ENCODE measurements at regions not wholly inside any gene's neighbourhood (a gene's known extent, or its start where the extent isn't known, plus 50 kb on each side); places are given as distances from the start of the nearest gene placed in this dataset.

- no peak for DNase-seq (ENCODE audit: low read depth)
Measured at GRCh38 chr19:27792576-27793127, 1420.3 kb downstream of the UQCRFS1 start.

DNA sequence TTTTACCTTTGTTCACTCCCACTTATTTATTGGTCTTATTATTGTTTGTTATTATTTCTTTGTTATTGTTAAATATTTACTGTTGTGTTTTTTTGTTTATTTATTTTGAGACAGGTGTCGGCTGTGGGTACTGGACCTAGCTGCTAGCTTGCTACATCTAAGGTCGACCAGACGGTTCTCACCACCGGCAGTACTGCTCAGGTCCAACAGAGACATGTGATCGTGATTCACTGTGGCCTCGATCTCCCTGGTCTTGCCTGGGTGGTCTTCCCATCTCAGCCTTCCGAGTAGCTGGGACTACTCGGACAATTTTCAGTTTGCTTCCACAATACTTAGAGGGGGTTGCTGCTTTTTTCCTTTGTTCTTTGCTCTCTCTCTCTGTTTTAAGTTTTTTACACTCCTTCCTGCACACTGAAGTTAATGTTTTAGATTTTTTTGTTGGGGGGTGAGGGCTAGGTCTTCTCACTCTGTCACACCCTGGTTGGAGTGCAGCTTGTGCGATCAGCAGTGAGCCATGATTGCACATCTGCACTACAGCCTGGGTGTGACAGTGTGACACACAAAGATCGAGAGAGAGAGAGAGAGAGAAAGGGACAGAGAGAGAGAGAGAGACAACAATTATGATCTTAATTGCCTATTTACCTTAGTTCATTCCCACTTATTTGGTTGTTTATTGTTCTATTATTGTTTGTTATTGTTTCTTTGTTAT lies 1432.4 kb downstream of the UQCRFS1 start:
- no peak for DNase-seq (ENCODE audit: low read depth)

GRCh38 chr19:27779954-27780353 lies 1433.0 kb downstream of the UQCRFS1 start:
- no peak for DNase-seq (ENCODE audit: low read depth)

DNA sequence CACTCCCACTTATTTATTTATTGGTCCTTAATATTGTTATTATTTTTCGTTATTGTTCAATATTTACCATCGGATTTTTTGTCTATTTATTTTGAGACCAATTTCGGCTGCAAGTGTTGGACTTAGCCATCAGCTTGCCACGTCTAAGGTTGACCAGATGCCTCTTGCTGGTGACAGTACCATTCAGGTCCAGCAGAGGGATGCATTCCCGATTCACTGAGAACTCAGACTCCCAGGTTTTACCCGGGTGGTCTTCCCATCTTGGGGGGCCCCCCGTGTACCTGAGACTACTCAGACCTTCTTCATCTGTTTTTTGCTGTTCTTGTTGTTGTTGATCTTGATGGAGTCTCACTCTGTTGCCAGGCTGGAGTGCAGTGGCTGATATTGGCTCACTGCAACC lies 1435.2 kb downstream of the UQCRFS1 start:
- DNase-seq (ENCODE audit: low read depth): no peak

DNA sequence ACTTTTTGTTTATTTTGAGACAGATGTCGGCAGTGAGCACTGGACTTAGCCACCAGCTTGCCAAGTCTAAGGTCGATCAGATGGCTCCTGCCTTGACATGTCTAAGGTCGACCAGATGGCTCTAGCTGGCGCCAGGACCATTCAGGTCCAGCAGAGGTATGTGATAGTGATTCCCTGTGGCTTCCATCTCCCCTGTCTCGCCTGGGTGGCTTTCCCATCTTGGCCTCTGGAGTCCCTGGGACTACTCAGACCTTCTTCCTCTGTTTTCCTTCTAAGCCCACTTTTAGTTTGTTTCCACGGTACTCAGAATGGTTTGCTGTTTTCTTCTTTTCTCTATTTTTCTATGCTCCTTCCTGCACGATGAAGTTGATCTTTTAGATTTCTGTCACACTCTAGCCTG lies 1435.7 kb downstream of the UQCRFS1 start:
- DNase-seq (ENCODE audit: low read depth): no peak

- no peak for DNase-seq (ENCODE audit: low read depth)
Measured at GRCh38 chr19:27776524-27776923, 1436.4 kb downstream of the UQCRFS1 start.

- peak; percentile 38 for DNase-seq (ENCODE audit: low read depth)
Measured at GRCh38 chr19:27776020-27776419, 1436.9 kb downstream of the UQCRFS1 start.

DNA sequence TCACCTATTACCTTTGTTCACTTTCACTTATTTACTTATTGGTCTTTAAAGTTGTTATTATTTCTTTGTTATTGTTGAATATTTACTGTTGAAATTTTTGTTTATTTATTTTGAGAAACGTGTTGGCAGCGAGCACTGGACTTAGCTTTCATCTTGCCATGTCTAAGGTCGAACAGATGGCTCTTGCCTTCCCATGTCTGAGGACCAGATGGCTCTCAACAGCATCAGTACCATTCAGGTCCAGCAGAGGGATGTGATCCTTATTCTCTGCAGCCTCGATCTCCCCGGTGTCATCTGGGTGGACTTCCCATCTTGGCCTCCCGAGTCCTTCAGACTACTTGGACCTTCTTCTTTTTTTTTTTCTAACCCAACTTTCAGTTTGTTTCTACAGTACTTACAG lies 1437.6 kb downstream of the UQCRFS1 start:
- DNase-seq (ENCODE audit: low read depth): no peak

DNA sequence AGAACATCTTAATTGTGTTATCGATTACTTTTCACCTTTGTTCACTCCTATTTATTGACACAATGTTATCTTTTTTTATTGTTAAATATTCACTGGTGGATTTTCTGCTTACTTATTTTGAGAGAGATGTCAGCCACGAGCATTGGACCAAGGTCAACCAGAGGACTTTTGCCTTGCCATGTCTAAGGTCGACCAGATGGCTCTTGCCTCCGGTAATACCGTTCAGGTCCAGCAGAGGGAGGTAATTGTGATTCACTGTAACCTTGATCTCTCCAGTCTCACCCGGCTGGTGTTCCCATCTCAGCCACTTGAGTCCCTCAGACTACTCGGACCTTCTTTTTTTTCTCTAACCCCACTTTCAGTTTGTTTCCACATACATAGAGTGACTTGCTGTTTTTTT lies 1438.1 kb downstream of the UQCRFS1 start:
- peak; percentile 14 for DNase-seq (ENCODE audit: low read depth)

GRCh38 chr19:27774337-27774736 lies 1438.6 kb downstream of the UQCRFS1 start:
- no peak for DNase-seq (ENCODE audit: low read depth)

- DNase-seq (ENCODE audit: low read depth): no peak
Measured at GRCh38 chr19:27773318-27774094, 1439.4 kb downstream of the UQCRFS1 start.

DNA sequence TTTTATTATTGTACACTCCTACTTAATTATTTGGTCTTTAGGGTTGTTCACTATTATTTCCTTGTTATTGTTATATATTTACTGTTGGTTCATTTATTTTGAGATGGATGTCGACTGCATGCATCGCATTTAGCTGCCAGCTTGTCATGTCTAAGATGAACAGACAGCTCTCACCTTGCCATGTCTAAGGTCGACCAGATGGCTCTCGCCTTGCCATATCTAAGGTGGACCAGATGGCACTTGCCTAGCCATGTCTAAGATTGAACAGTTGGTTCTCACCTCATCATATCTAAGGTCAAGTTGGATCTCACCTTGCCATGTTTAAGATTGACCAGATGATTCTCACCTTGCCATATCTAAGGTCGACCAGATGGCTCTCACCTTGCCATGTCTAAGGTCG lies 1440.9 kb downstream of the UQCRFS1 start:
- no peak for DNase-seq (ENCODE audit: low read depth)

- no peak for DNase-seq (ENCODE audit: low read depth)
Measured at GRCh38 chr19:27770095-27770494, 1442.9 kb downstream of the UQCRFS1 start.

GRCh38 chr19:27767234-27767633 lies 1445.7 kb downstream of the UQCRFS1 start:
- DNase-seq (ENCODE audit: low read depth): no peak

DNA sequence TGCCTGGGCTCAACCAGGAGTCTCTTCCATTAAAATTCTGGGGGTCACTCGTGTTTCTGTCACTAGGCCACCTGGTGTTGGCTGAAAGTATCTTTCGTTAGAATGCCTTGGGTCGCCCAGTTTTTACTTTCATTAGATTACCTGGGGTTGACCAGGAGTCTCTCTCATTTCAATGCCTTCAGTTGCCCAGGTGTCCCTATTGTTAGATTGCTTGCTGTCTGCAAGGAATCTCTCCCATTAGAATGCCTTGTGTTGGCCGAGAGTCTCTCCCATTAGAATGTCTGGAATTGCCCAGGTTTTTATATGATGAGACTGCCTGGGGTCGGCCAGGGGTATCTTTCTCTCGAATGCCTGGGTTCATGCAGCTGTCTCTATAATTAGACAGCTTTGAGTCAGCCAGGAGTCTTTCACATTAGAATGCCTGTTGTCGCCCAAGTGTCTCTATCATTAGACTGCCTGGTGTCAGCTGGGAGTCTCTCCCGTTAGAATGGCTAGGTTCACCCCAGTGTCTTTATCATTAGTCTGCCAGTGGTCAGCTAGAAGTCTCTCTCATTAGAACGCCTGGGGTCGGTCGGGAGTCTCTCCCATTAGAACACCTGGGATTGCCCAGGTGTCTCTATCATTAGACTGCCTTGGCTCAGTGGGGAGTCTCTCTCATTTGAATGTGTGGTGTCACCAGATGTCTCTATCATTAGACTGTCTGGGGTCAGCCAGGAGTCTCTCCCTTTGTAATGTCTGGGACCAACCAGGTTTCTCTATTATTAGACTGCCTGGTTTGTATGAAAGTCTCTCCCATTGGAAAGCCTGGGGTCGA lies 1446.8 kb downstream of the UQCRFS1 start:
- DNase-seq (ENCODE audit: low read depth): no peak

GRCh38 chr19:27765397-27765796 lies 1447.6 kb downstream of the UQCRFS1 start:
- no peak for DNase-seq (ENCODE audit: low read depth)

DNA sequence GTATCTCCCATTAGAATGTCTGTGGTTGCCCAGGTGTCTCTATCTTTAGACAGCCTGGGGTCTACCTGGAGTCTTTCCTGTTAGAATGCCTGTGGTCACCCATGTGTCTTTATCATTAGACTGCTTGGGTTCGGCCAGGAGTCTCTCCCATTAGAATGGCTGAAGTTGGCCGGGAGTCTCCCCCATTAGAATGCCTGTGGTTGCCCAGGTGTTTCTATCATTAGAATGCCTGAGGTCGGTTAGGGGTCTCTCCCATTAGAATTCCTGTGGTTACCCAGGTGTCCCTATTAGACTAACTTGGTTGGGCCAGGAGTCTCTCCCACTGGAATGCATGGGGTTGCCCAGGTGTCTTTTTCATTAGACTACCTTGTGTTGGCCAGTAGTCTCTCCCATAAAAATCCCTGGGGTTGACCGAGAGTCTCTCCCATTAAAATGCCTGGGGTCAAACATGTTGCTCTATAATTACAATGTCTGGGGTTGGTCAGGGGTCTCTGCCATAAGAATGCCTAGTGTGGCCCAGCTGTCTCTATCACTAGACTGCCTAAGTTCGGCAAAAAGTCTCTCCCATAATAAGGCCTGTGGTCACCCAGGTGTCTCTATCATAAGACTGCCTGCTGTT lies 1448.7 kb downstream of the UQCRFS1 start:
- DNase-seq (ENCODE audit: low read depth): no peak

- no peak for DNase-seq (ENCODE audit: low read depth)
Measured at GRCh38 chr19:27762933-27763332, 1450.0 kb downstream of the UQCRFS1 start.

DNA sequence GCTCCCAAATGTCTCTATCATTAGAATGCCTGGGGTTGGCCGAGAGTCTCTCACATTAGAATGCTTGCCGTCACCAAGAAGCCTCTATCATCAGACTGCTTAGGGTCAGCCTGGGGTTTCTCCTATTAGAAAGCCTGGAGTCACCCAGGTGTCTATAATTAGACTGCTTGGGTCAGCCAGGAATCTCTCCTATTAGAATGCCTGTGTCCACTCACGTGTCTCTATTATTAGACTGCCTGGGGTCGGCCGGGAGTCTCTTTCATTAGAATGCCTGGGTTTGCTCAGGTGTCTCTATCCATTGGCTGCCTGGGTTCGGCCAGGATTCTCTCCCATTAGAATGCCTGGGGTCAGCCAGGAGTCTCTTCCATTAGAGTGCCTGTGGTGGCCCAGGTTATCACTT lies 1453.1 kb downstream of the UQCRFS1 start:
- no peak for DNase-seq (ENCODE audit: low read depth)

DNA sequence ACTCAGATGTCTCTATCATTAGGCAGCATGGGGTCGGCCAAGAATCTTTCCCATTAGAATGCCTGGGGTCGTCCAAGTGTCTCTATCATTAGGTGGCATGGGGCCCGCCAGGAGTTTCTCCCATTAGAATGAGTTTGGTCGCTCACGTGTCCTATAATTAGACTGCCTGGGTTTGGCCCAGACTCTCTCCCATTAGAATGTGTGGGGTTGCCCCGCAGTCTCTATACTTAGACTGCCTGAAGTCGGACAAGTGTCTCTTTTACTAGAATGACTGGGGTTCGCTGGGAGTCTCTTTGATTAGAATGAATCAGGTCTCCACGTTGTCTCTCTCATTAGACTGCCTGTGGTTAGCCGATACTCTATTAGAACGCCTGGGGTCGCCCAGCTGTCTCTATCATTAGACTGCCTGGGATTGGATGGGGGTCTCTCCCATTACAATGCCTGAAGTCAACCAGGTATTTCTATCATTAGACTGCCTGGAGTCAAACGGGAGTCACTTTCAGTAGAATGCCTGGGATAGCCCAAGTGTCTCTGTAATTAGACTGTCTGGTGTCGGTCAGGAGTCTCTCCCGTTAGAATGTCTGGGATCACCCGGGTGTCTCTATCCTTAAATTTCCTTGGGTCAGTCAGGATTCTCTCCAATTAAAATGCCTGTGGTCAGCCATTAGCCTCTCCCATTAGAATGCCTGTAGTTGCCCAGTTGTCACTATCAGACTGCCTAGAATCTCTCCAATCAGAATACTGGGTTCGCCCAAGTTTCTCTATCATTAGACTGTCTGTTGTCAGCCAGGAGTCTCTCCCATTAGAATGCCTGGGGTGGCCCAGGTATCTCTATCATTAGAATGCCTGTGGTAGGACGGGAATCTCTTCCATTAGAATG lies 1454.1 kb downstream of the UQCRFS1 start:
- no peak for DNase-seq (ENCODE audit: low read depth)

DNA sequence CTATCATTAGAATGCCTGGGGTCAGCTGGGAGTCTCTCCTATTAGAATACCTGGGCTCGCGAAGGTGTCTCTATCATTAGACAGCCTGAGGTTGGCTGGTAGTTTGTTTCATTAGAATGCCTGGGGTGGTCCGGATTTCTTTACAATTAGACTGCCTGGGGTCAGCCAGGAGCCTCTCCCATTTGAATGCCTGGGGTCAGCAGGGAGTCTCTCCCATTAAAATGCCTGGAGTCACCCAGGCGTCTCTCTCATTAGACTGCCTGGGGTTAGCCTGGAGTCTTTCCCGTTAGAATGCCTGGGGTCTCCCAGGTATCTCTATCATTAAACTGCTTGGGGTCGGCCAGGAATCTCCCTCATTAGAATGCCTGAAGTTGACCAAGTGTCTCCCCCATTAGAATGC lies 1458.3 kb downstream of the UQCRFS1 start:
- no peak for DNase-seq (ENCODE audit: low read depth)
